Neuronal stem cell (in vitro differentiated cells): ENCODE measurements at regions not wholly inside any gene's neighbourhood (a gene's known extent, or its start where the extent isn't known, plus 50 kb on each side); places are given as distances from the start of the nearest gene placed in this dataset.

ENCODE experiments used
- DNase-seq: peaks from one replicate; pipeline ENCODE4 v3.0.0-alpha.2; 2013; ENCODE audit warnings: low spot score
- H2AFZ ChIP-seq: one replicate; pipeline ENCODE4 v1.6.1; 2013; ENCODE audit warnings: mild to moderate bottlenecking, low read length, inconsistent platforms
- H2AK5ac ChIP-seq: 2 replicates; pipeline ENCODE4 v1.6.1; 2013; ENCODE audit warnings: low read depth, mild to moderate bottlenecking, inconsistent platforms, low read length, moderate library complexity, mixed read lengths
- H2BK120ac ChIP-seq: 2 replicates; pipeline ENCODE4 v1.6.1; 2013; ENCODE audit warnings: low read depth, mild to moderate bottlenecking, inconsistent platforms, low read length, moderate library complexity, mixed read lengths
- H2BK12ac ChIP-seq: one replicate; pipeline ENCODE4 v1.6.1; 2013; ENCODE audit warnings: low read length, inconsistent platforms
- H2BK15ac ChIP-seq: 2 replicates; pipeline ENCODE4 v1.6.1; 2013; ENCODE audit warnings: mild to moderate bottlenecking, low read length, inconsistent platforms, mixed read lengths
- H2BK5ac ChIP-seq: one replicate; pipeline ENCODE4 v1.6.1; 2013; ENCODE audit warnings: inconsistent platforms, mild to moderate bottlenecking, low read length, moderate library complexity
- H3K14ac ChIP-seq: one replicate; pipeline ENCODE4 v1.6.1; 2013; ENCODE audit warnings: low read length, inconsistent platforms
- H3K18ac ChIP-seq: 2 replicates; pipeline ENCODE4 v1.6.1; 2013; ENCODE audit warnings: low read length, inconsistent platforms
- H3K23ac ChIP-seq: 2 replicates; pipeline ENCODE4 v1.6.1; 2013; ENCODE audit warnings: low read depth, mild to moderate bottlenecking, mixed read lengths, low read length, inconsistent platforms; ENCODE audit not compliant: poor library complexity
- H3K27ac ChIP-seq: replicated peaks from 3 replicates; pipeline ENCODE4 v1.5.1; 2013; ENCODE audit warnings: low read length, inconsistent platforms
- H3K27me3 ChIP-seq, 3 experiments: 2 replicates each; pipeline ENCODE4 v1.6.1; 2013; ENCODE audit warnings: low read length in 3 of 3, mild to moderate bottlenecking in 2 of 3, inconsistent platforms in 1 of 3, low read depth in 1 of 3, mixed read lengths in 1 of 3, moderate library complexity in 1 of 3; ENCODE audit not compliant: control insufficient read depth in 3 of 3, insufficient read depth in 3 of 3
- H3K36me3 ChIP-seq, 2 donors: replicated peaks in 1 of 2; 2 replicates each; pipeline ENCODE4 v1.6.1; 2013; ENCODE audit warnings: low read length in 2 of 2; ENCODE audit not compliant: control insufficient read depth in 2 of 2, insufficient read depth in 2 of 2
- H3K4ac ChIP-seq: 2 replicates; pipeline ENCODE4 v1.6.1; 2013; ENCODE audit warnings: inconsistent platforms, mild to moderate bottlenecking, low read length, moderate library complexity
- H3K4me1 ChIP-seq, 2 donors: 1 replicate in 1 of 2; 2 replicates in 1 of 2; pipeline ENCODE4 v1.6.1; 2013; ENCODE audit warnings: low read length in 2 of 2, low read depth in 1 of 2; ENCODE audit not compliant: control insufficient read depth in 2 of 2, insufficient read depth in 1 of 2
- H3K4me2 ChIP-seq: one replicate; pipeline ENCODE4 v1.6.1; 2013; ENCODE audit warnings: mild to moderate bottlenecking, low read length, inconsistent platforms; ENCODE audit not compliant: insufficient read depth, poor library complexity, severe bottlenecking
- H3K4me3 ChIP-seq, 2 donors: 2 replicates each; pipeline ENCODE4 v1.5.1; 2013; ENCODE audit warnings: low read length in 2 of 2, mild to moderate bottlenecking in 2 of 2, inconsistent platforms in 1 of 2, moderate library complexity in 1 of 2
- H3K79me1 ChIP-seq: one replicate; pipeline ENCODE4 v1.6.1; 2013; ENCODE audit warnings: low read depth, mild to moderate bottlenecking, inconsistent platforms, low read length, moderate library complexity
- H3K9ac ChIP-seq: one replicate; pipeline ENCODE4 v1.6.1; 2013; ENCODE audit warnings: mild to moderate bottlenecking, low read depth, low read length, inconsistent platforms; ENCODE audit not compliant: poor library complexity
- H3K9me3 ChIP-seq, 2 donors: replicated peaks in 1 of 2; 2 replicates each; pipeline versions ENCODE3 to v1.6.1; 2013; ENCODE audit warnings: low read length in 2 of 2, mild to moderate bottlenecking in 2 of 2, inconsistent platforms in 1 of 2, low read depth in 1 of 2, mixed read lengths in 1 of 2, moderate library complexity in 1 of 2; ENCODE audit not compliant: control insufficient read depth in 2 of 2, insufficient read depth in 1 of 2
- H4K8ac ChIP-seq: one replicate; pipeline ENCODE4 v1.6.1; 2013; ENCODE audit warnings: low read depth, mild to moderate bottlenecking, inconsistent platforms, low read length, moderate library complexity
- H4K91ac ChIP-seq: one replicate; pipeline ENCODE4 v1.6.1; 2013; ENCODE audit warnings: low read length, low read depth, mild to moderate bottlenecking, inconsistent platforms; ENCODE audit not compliant: poor library complexity
- WGBS, 2 donors: extraction: QIAGEN DNeasy Blood & Tissue Kit; methylation state at CpG; one replicate each; pipeline ENCODE4 v1.1.7; 2013; ENCODE audit warnings: missing lambda C conversion rate in 2 of 2, mixed read lengths in 1 of 2; ENCODE audit not compliant: insufficient read length in 2 of 2, insufficient replicate concordance in 1 of 2; ENCODE audit errors: extremely low coverage in 2 of 2; 5-methylcytosine and 5-hydroxymethylcytosine counted together

- Histone ChIP-seq H3K9me3 (peaks cover 2 to 6% of the 10 kb centered on the region in 2 donors), H3K4ac (no peak overlapping the region), H3K36me3 (no peaks in the 10 kb centered on the region), H3K4me2 (no peak overlapping the region), H3K14ac (no peak overlapping the region), H2AK5ac (no peak overlapping the region), H2BK5ac (no peak overlapping the region), H2AFZ (no peak overlapping the region), H3K18ac (no peak overlapping the region), H3K23ac (no peak overlapping the region), H4K8ac (no peak overlapping the region), H3K27me3 (peaks cover 0 to under 1% (median 0%) of the 10 kb centered on the region in 3 experiments), H3K4me3 (no peak overlapping the region), H3K9ac (no peak overlapping the region), H4K91ac (no peak overlapping the region), H2BK12ac (no peak overlapping the region), H3K4me1 (peaks cover 0 to 12% of the 10 kb centered on the region in 2 donors), H3K27ac (no peak overlapping the region), H3K79me1 (no peaks in the 10 kb centered on the region), H2BK120ac (no peak overlapping the region), H2BK15ac (no peak overlapping the region)
- WGBS, 2 donors: no CpG with 5 or more reads among the region's 3 CpGs
- DNase-seq: no peak
These were observed 196.2 kb upstream of the IER5L start for GRCh38 chr9:129374231-129374630.

- Histone ChIP-seq H3K36me3 (no peaks in the 10 kb centered on the region), H2BK12ac (no peak overlapping the region), H2BK15ac (no peak overlapping the region), H3K4me2 (no peak overlapping the region), H3K4me1 (peaks cover 0 to 11% of the 10 kb centered on the region in 2 donors), H3K14ac (no peak overlapping the region), H3K27me3 (no peaks in the 10 kb centered on the region), H3K9me3 (peaks cover 2 to 6% of the 10 kb centered on the region in 2 donors), H3K18ac (no peak overlapping the region), H2BK5ac (no peak overlapping the region), H4K8ac (no peak overlapping the region), H3K4ac (no peak overlapping the region), H4K91ac (no peak overlapping the region), H3K9ac (no peak overlapping the region), H3K23ac (no peak overlapping the region), H3K4me3 (no peak overlapping the region), H2AK5ac (no peak overlapping the region), H2BK120ac (no peak overlapping the region), H3K27ac (no peak overlapping the region), H3K79me1 (no peaks in the 10 kb centered on the region), H2AFZ (no peak overlapping the region)
- WGBS, 2 donors: no CpG with 5 or more reads among the region's 9 CpGs
- DNase-seq: no peak
These were observed 195.3 kb upstream of the IER5L start for GRCh38 chr9:129373361-129373760.

DNA sequence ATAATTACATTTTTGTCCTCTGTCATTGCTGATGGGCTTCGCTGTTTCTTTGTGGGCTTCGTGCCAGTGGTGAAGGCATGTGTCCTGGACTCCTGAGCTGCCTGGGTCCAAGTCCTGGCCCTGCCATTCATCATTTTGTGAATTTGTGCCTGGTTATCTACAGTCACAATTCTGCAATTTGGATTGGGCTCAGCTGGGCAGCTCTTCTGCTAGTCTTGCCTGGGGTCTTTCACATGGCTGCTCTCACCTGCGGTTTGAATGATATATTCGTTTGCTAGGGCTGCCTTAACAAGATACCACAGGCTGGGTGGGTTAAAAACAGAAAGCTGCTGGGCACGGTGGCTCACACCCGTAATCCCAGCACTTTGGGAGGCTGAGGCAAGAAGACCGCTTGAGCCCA, 192.7 kb upstream of the IER5L start:
- no peak overlapping the region for H4K8ac ChIP-seq
- no peak overlapping the region for H2AK5ac ChIP-seq
- no peak overlapping the region for H3K18ac ChIP-seq
- no peak overlapping the region for H3K4me2 ChIP-seq
- H4K91ac ChIP-seq: no peak overlapping the region
- H3K27ac ChIP-seq: no peak overlapping the region
- no peak overlapping the region for H3K14ac ChIP-seq
- no peak overlapping the region for H3K4me3 ChIP-seq
- H3K9me3 ChIP-seq: peaks cover 2 to 4% of the 10 kb centered on the region in 2 donors
- H2BK120ac ChIP-seq: no peak overlapping the region
- H3K9ac ChIP-seq: no peak overlapping the region
- H3K27me3 ChIP-seq: no peaks in the 10 kb centered on the region
- no peak overlapping the region for H2BK5ac ChIP-seq
- no peak overlapping the region for H2AFZ ChIP-seq
- peak overlapping the region; percentile 27 for H2BK15ac ChIP-seq
- no peak overlapping the region for H2BK12ac ChIP-seq
- WGBS, 2 donors: no CpG with 5 or more reads among the region's 7 CpGs
- no peak for DNase-seq
- H3K4me1 ChIP-seq: peaks cover 0 to 2% of the 10 kb centered on the region in 2 donors
- H3K79me1 ChIP-seq: no peaks in the 10 kb centered on the region
- H3K23ac ChIP-seq: no peak overlapping the region
- H3K36me3 ChIP-seq: no peaks in the 10 kb centered on the region
- no peak overlapping the region for H3K4ac ChIP-seq

DNA sequence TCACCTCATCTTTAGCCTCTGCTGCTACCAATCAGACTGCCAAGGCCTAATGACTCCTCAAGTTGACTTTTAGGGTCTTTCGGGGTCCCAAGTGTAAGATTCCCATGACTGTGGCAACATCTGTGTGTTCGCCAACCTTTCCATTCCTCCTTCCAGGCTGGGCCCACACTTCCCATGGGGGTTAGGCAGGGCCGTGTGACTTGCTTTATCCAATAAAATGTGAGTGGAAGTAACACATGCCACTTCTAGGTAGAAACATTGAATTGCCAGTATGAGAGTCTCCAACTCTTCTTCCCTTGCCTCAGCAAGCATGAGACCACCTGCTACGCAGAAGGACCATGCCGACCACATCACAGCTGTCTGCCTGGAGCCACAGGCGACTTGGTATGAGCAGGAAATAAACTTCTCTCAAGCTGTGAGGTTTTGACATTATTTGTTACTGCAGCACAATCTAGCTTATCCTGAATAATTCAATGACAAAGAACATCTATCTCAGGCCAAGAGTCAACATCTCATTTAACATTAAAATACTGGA, 190.4 kb upstream of the IER5L start:
- Histone ChIP-seq H3K23ac (no peak overlapping the region), H3K4me1 (peaks cover 0 to 2% of the 10 kb centered on the region in 2 donors), H4K91ac (no peak overlapping the region), H2AFZ (peak overlapping the region; percentile 18), H3K36me3 (no peaks in the 10 kb centered on the region), H3K27me3 (no peaks in the 10 kb centered on the region), H3K9ac (no peak overlapping the region), H2BK5ac (no peak overlapping the region), H3K9me3 (peaks cover 2 to 4% of the 10 kb centered on the region in 2 donors), H4K8ac (no peak overlapping the region), H3K4me3 (no peak overlapping the region), H3K18ac (no peak overlapping the region), H2BK12ac (no peak overlapping the region), H2BK120ac (no peak overlapping the region), H3K27ac (no peak overlapping the region), H3K4me2 (no peak overlapping the region), H3K14ac (no peak overlapping the region), H2AK5ac (no peak overlapping the region), H3K79me1 (no peaks in the 10 kb centered on the region), H3K4ac (no peak overlapping the region), H2BK15ac (no peak overlapping the region)
- no CpG with 5 or more reads among the region's 6 CpGs for WGBS, 2 donors
- DNase-seq: no peak
